A172 (cell line): ENCODE measurements at regions not wholly inside any gene's neighbourhood (a gene's known extent, or its start where the extent isn't known, plus 50 kb on each side); places are given as distances from the start of the nearest gene placed in this dataset.
"Not testable (repeated sequence)": the region's sequence is repeated elsewhere in the genome, so short reads cannot be mapped to it uniquely, and the experiment has no call there.

Experiments
- DNase-seq: peaks from one replicate; pipeline ENCODE4 v3.0.0-alpha.2; 2015; ENCODE audit warnings: low spot score

DNA sequence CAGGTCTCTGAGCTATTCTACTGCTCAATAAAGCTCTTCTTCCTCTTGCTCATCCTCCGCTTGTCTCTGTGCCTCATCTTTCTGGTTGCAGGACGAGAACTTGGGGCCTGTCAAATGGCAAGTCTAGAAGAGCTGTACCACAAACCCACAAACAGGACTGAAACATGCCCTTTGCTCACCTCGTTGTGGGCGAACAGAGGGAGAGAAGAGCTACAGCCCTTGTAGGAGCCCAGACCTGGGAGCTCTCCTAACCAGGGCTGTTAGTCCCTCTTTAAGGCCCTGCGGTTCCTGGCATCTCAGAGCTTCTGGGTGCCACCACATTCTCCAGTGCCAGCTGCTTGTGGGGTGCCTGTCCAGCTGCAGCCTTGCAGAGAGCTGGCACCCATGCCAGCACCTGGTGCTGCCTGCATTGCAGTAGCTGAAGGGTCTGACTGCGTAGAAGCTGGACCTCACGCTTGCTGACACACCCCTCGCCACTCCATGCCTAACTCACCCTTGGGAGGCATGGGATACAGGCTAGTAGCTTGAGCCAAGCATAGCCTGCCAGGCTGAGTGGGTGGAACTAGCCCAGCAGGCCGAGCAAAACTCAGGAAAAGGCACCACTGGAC, 313.4 kb downstream of the ANKRD30B start:
- not testable (repeated sequence) for DNase-seq

DNA sequence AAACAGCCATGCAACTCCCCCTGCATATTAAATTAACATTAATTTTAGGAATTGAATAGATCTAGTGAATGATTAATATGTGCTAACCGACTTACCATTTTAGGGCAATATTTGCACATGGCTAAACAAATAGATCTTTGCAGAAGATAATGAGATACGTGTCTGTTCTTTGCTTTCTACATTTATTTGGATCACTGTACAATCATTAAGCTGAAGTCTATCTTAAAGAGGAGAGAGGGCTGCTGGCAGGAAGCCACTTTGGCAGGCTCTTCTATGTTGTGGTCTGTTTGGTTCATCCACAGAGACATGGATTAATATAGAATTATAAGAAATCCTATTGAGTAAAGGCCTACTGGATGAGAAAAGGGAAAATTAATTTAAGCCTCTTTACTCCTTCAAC, 318.5 kb downstream of the ANKRD30B start:
- DNase-seq = not testable (repeated sequence)

DNA sequence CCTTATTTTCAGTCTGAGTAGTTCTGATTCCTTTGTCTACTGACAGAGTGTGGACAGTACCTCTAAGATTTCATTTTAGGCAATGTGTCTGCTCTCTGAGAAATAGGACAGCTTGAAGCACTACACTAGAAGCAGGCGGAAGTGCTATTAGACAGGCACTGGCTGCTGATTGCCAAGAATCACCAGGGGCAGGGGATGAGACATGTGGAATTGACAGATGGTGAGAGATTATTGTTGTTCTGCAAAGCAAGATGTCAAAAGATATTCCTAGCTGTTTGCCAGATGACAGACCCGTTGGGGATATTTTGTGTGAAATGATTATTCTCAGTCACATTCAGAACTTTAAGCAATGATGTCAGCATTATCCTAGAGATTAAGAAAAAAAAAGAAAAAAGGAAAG, 323.3 kb downstream of the ANKRD30B start:
- DNase-seq = not testable (repeated sequence)
